DMS153 (cell line): ENCODE measurements at regions not wholly inside any gene's neighbourhood (a gene's known extent, or its start where the extent isn't known, plus 50 kb on each side); places are given as distances from the start of the nearest gene placed in this dataset.
"Not testable (repeated sequence)": the region's sequence is repeated elsewhere in the genome, so short reads cannot be mapped to it uniquely, and the experiment has no call there.

Experiments used
- DNase-seq: peaks from one replicate; lab custom pipeline; 2025; lab: John Stamatoyannopoulos, UW

GRCh38 chr5:42242210-42242609, 181.0 kb upstream of the GHR start:
- DNase-seq: no peak

DNA sequence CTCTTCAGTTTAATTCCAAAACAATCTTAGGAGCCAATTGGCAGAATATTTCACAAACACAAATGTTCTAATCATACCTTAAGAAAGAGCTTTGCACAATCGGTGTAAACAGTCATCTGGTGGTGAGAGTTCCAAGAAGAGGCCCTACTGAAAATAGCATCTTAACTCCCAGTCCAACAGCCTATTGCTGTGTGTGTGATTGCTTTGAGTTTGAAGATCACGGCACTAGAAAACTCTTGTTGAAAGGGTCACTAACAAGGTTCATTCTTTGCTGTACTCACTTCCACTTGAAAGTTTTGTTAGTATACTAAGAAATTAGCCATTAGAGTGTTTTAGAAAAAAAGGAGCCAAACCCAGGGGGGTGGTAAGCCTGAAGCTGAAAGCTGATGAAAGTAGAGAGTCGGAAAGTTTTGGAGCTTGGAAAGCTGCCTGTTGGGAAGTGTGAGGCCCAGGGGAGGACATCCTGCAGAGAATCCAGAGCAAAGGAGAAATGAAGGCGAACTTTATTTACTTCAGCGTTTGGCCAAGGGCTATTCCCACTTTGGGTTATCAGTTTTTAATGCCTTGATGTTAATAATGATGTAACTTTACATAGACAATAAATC, 180.3 kb upstream of the GHR start:
- no peak for DNase-seq

- DNase-seq: no peak
Observed at GRCh38 chr5:42252306-42252705, 170.9 kb upstream of the GHR start.

- peak; percentile 3 for DNase-seq
Observed at GRCh38 chr5:42259914-42260313, 163.3 kb upstream of the GHR start.

GRCh38 chr5:42267091-42267490, 156.1 kb upstream of the GHR start:
- no peak for DNase-seq

GRCh38 chr5:42268170-42268569, 155.1 kb upstream of the GHR start:
- DNase-seq: not testable (repeated sequence)

GRCh38 chr5:42268630-42269029, 154.6 kb upstream of the GHR start:
- no peak for DNase-seq

DNA sequence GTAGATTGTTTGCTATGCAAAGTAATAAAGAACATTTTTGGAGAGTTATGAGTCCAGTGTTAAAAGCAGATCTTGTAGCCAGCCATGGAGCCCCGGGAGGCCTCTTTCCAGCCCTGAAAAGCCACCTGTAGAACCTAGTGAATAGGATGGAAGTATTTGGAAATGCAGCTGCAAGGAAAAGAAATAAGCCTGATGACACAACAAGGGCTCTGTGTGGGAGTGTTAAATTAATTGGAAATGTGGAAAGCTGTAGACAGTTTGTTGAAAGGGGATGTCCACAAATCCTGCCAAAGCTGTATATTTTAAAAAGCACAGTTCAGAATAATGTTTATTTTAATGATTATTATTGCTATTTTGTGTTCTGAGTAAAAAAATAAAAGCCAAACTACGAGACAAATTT, 152.5 kb upstream of the GHR start:
- DNase-seq: no peak

DNA sequence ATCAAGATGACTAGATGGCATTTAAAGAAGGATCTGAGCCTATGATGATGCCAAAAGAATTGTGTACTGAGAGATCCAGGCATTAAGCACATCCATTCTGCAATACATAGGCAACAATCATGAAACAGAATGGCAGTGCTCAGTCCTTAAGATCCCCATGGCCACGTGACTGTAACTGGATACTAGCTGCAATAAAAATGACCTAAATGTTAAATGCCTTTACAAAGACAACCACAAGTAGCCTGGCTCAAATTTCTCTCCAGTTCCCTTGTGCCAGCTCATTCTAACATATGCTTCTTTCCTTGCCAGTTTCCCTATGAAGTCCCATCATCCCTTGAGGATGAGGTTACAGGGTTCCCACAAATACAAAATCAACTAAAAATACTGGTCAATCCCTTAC, 148.3 kb upstream of the GHR start:
- no peak for DNase-seq

DNA sequence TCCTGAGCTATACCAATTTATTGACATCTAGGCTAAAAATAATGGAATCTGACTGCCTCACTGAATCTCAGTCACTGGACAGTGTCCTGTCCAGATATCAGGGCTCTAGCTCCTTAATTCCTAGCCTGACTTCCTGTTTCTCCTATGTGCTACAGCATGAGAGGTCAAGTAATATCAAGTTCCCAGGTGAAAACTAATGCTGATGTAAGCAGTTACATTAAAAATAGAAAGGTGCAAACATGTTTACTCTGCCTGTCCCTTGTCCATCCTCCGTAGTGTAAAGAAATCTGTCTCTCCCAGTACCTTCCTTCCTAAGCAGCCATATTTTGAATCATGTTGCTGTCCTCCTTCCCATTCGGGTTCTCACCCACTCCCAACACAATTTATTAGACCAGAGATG, 145.9 kb upstream of the GHR start:
- no peak for DNase-seq

GRCh38 chr5:42284584-42284983, 138.7 kb upstream of the GHR start:
- DNase-seq: no peak

DNA sequence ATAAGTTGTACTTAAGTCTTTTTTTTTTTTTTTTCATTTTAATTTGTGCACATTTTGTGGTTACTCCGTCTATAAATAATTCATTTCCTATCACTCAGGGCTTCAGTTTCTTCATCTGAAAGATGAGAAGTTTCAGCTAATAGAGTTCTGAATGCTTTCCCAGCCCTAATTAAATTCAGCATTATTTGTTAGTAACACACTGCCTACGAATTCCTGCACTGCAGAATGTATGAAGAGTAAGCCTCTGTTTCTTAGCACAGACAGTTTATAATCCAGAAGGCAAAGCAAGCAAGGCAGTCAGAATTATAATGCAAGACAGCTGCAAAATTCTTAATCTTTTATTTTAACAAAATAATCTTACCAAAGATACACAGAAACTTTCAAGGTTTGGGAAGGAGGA, 138.0 kb upstream of the GHR start:
- DNase-seq: no peak

DNA sequence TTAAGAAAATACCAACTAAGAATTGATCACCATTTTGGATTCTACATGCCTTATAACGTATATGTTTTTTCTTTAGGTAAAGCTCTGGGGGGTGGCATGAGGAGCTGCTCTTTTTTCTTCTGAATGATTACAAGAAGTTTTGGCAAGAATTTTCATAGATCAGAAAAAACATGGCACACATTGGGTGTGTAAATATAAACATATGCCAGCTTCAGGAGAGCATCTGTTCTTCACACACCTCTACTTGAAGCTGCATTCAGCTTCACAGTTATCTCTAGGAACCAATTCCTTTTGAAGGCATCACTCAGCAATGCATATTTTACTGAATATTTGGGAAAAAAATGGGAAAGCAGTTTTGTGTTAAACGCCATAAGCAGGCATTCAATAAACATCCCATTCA, 122.7 kb upstream of the GHR start:
- no peak for DNase-seq

DNA sequence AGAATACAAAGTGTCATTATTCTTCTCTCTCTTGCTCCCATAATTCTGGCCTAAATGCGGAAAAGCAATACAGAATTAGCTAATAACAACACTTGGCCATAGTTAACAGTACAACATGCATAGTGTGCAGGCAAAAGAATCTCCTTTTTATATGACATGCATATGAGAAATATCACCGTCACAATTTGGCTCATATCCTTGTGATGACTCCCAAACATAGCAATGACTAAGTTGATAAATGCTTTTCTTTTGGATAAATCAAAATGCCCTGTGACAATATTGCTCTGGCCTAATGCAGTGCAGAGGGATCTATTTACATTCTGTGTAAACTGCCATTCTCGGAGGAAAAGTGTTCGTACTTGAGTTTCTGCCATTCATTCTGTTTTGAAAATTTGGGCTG, 121.9 kb upstream of the GHR start:
- DNase-seq: no peak

DNA sequence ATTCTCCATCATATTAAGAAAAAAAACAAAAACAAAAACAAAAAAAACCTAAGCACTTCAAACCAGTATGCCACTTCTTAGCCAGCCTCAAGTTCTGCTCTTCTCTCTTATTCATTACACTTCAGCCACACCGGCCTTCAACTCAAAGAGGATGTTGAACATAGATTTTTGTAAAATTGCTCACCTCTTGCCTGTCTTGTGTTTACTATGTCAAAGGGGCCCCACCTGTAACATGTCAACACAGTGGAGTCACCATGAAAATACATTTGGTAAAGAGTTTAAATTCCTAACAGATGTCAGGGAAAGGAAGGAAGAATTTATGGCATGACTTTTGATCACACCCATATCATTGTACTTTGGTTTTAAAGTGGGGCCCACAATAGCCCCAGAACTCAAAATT, 121.1 kb upstream of the GHR start:
- DNase-seq: no peak

- DNase-seq: no peak
Observed at GRCh38 chr5:42306287-42306686, 117.0 kb upstream of the GHR start.

DNA sequence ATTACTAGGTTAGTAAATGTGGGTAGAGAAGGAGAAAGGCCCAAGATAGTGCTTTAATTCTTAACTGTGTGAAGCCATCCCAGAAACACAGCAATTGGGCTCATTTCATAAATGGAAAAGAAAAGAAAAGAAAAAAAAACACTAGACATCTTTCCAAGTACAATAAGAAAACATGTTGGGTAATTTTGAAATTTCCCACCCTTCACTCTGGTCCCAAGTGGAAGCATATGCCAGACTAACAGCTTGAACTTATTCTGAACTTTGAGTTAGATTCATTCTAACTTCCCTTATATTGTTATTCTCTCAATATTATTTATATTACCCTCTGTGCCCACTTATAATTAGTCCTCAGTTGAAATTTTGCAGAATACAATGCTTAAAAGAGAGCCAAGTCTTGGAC, 113.4 kb upstream of the GHR start:
- DNase-seq: no peak

- DNase-seq: no peak
Observed at GRCh38 chr5:42315214-42315613, 108.0 kb upstream of the GHR start.

GRCh38 chr5:42317575-42317974, 105.7 kb upstream of the GHR start:
- no peak for DNase-seq

GRCh38 chr5:42319546-42319945, 103.7 kb upstream of the GHR start:
- DNase-seq: not testable (repeated sequence)

GRCh38 chr5:42321785-42322184, 101.5 kb upstream of the GHR start:
- DNase-seq: no peak

- DNase-seq: no peak
Observed at GRCh38 chr5:42337143-42337542, 86.1 kb upstream of the GHR start.

GRCh38 chr5:42337607-42338006, 85.6 kb upstream of the GHR start:
- no peak for DNase-seq

GRCh38 chr5:42338136-42338535, 85.1 kb upstream of the GHR start:
- DNase-seq: no peak

DNA sequence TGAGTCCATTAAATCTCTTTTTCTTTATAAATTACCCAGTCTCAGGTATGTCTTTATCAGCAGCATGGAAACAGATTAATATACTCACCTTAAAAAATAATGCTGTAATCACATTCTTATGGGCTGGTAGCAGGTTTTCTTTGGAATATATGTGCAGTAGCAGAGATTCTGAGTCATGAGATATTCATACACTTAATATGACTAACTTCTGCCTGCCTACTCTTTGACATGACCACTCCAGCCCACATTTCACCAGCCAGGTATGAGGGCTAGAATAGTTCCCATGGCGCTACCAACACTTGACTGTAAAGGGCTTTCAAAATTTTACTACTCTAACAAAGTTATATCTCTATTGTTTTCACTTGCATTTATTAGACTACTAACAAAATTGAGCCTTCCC, 74.1 kb upstream of the GHR start:
- DNase-seq: no peak
